Gastroesophageal sphincter (tissue), 4 donors: ENCODE measurements at regions not wholly inside any gene's neighbourhood (a gene's known extent, or its start where the extent isn't known, plus 50 kb on each side); places are given as distances from the start of the nearest gene placed in this dataset.

Experiments used
- ATAC-seq: fragments of 150-250 bp; one replicate; pipeline ENCODE4 v1.9.1; 2016; ENCODE audit warnings: mild to moderate bottlenecking, moderate library complexity
- H3K27ac ChIP-seq, 4 donors: fragments of 200-600 bp; sonication (generic) in 3 of 4; 1 replicate in 3 of 4; 2 replicates in 1 of 4; pipeline ENCODE4 v1.5.1; 2016 to 2019
- H3K27me3 ChIP-seq: fragments of 200-600 bp; sonication (generic); one replicate; pipeline ENCODE4 v1.5.1; 2019
- H3K36me3 ChIP-seq, 2 donors: fragments of 200-600 bp; sonication (generic); one replicate each; pipeline ENCODE4 v1.5.1; 2019; ENCODE audit warnings: control low read depth in 1 of 2
- H3K4me1 ChIP-seq, 3 donors: fragments of 200-600 bp; sonication (generic); 1 replicate in 2 of 3; 2 replicates in 1 of 3; pipeline ENCODE4 v1.5.1; 2016 to 2019; ENCODE audit warnings: control low read depth in 2 of 3
- H3K4me3 ChIP-seq, 2 donors: fragments of 200-600 bp; sonication (generic); one replicate each; pipeline ENCODE4 v1.5.1; 2019; ENCODE audit warnings: mild to moderate bottlenecking in 1 of 2, moderate library complexity in 1 of 2
- H3K9me3 ChIP-seq, 3 donors: fragments of 200-600 bp; sonication (generic); one replicate each; pipeline ENCODE4 v1.5.1; 2017 to 2019; ENCODE audit warnings: control low read depth in 2 of 3
- CTCF ChIP-seq, 4 experiments: fragments of 200-600 bp in 2 of 4; fragments of 450-650 bp in 2 of 4; sonication (generic) in 1 of 4; IDR thresholded peaks; one replicate each; pipeline ENCODE4 v1.5.1; 2017 to 2019; ENCODE audit warnings: antibody characterized with exemption in 4 of 4, mild to moderate bottlenecking in 2 of 4, moderate library complexity in 2 of 4
- EP300 ChIP-seq: sonication (generic); formaldehyde crosslinking; IDR thresholded peaks from one replicate; pipeline ENCODE4 v1.6.1; 2017; ENCODE audit warnings: antibody characterized with exemption, mild to moderate bottlenecking
- POLR2A ChIP-seq, 2 donors: fragments of 450-650 bp; IDR thresholded peaks; one replicate each; pipeline ENCODE4 v1.6.1; 2017; ENCODE audit warnings: antibody characterized with exemption in 2 of 2, mild to moderate bottlenecking in 2 of 2, moderate library complexity in 1 of 2
- POLR2AphosphoS5 ChIP-seq: sonication (generic); formaldehyde crosslinking; IDR thresholded peaks from one replicate; pipeline ENCODE4 v1.6.1; 2017; ENCODE audit warnings: antibody characterized with exemption
- WGBS, 2 donors: methylation state at CpG; one replicate each; pipeline ENCODE4 v1.1.5; 2018; ENCODE audit warnings: low coverage in 1 of 2; 5-methylcytosine and 5-hydroxymethylcytosine counted together

DNA sequence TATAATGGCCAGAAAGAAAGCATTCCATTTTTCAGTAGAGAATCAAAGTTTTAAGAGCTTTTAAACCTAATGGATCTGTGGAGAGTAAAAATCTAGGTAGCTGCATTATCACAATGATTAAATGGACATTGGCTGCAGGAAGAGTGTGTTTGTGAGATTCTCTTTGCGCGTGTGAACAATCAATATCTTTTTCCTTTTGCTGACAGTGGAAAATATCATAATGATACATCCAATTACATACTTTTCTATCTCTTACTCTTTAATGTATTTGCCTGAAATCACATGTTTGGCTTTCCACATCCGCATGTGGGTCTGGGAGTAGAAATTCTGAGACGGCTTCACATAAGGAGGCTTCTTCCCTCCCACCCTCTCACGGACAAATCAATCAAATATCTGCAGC is 69.8 kb upstream of the DUSP22 start:
- Histone ChIP-seq H3K27me3 (peaks cover 61% of the 10 kb centered on the region), H3K9me3 (no peaks in the 10 kb centered on the region), H3K36me3 (no peaks in the 10 kb centered on the region), H3K4me1 (peaks cover 0 to 7% (median 0%) of the 10 kb centered on the region in 3 donors), H3K4me3 (no peak overlapping the region), H3K27ac (no peak overlapping the region)
- no peak for TF ChIP-seq POLR2A (IDR thresholded peaks at IDR 0.05)
- no peak for TF ChIP-seq EP300
- no peak for TF ChIP-seq CTCF (IDR thresholded peaks at IDR 0.05)
- no peak for TF ChIP-seq POLR2AphosphoS5
- ATAC-seq = no peak
- 81 to 85% methylated on average over 5 of the region's 5 CpGs for WGBS, 2 donors

- Histone ChIP-seq H3K4me1 (peaks cover 0 to 7% (median 0%) of the 10 kb centered on the region in 3 donors), H3K4me3 (no peak overlapping the region), H3K27me3 (peaks cover 54% of the 10 kb centered on the region), H3K9me3 (no peaks in the 10 kb centered on the region), H3K27ac (no peak overlapping the region), H3K36me3 (no peaks in the 10 kb centered on the region)
- ATAC-seq = no peak
- TF ChIP-seq EP300 (no peak), POLR2A (IDR thresholded peaks at IDR 0.05) (no peak), CTCF (IDR thresholded peaks at IDR 0.05) (no peak), POLR2AphosphoS5 (no peak)
- 76 to 77% methylated on average over 3 to 7 of the region's 9 CpGs for WGBS, 2 donors
Measured at GRCh38 chr6:223136-223535, 69.2 kb upstream of the DUSP22 start.

GRCh38 chr6:223763-224162 is 68.5 kb upstream of the DUSP22 start:
- Histone ChIP-seq H3K27me3 (peaks cover 52% of the 10 kb centered on the region), H3K4me3 (no peak overlapping the region), H3K36me3 (no peaks in the 10 kb centered on the region), H3K4me1 (peaks cover 0 to 7% (median 0%) of the 10 kb centered on the region in 3 donors), H3K9me3 (no peaks in the 10 kb centered on the region), H3K27ac (no peak overlapping the region)
- no peak for ATAC-seq
- 69 to 78% methylated on average over 4 to 9 of the region's 12 CpGs for WGBS, 2 donors
- TF ChIP-seq POLR2AphosphoS5 (no peak), POLR2A (IDR thresholded peaks at IDR 0.05) (no peak), CTCF (IDR thresholded peaks at IDR 0.05) (no peak), EP300 (no peak)

DNA sequence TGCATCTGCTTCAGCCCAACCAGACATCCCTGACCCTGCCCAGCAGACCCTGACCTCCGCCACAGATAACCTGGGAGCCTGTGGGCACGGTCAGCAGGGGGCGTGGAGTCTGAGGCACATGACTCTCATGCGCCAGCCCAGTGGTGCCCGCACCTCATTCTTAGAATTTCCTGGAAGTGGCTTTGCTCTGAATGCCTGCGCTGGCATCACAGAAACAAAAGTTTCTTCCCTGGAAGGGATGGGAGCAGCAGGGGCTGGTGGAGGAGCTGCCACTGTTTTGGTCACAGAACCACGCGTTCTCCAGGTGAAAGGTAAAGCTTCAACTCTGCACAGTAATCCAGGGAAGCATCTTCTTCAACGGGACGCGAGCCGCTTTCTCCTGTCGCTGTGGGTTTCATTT is 67.9 kb upstream of the DUSP22 start:
- Histone ChIP-seq H3K36me3 (no peaks in the 10 kb centered on the region), H3K4me3 (no peak overlapping the region), H3K9me3 (no peaks in the 10 kb centered on the region), H3K27me3 (peaks cover 49% of the 10 kb centered on the region), H3K4me1 (peaks cover 0 to 7% (median 0%) of the 10 kb centered on the region in 3 donors), H3K27ac (no peak overlapping the region)
- no peak for ATAC-seq
- no peak for TF ChIP-seq POLR2AphosphoS5
- no peak for TF ChIP-seq EP300
- no peak for TF ChIP-seq POLR2A (IDR thresholded peaks at IDR 0.05)
- no peak for TF ChIP-seq CTCF (IDR thresholded peaks at IDR 0.05)
- 100% methylated on average over 7 of the region's 13 CpGs; no CpG with 5 or more reads in 1 of the 2 donors for WGBS, 2 donors

DNA sequence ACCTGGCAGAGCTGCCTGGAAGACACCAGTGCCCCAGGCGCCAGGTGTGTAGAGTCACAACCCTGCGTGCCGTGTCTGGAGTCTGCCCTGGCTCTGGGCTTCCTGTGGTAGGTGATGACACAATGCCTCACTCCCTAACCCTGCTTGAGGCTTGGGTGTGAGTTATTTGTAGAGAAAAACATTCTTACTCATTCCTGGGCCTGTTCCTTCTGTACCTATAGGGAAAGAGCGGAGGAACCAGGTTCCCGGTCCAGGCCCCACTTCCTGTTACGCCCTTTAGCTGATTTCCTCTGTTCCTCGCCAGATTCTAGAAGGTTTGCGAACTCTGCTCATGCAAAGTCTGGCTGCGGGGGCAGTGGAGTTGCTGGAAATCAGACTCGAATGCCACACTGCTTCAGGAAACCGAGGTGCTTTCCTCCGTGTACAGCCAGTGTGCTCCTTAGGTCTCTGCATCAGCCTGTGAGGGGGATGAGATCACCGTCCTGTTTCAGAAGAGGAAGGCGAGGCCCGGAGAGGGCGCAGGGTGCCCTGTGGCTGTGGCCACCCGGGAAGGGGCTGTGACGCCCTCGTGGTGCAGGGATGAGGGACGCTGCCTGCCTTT is 67.1 kb upstream of the DUSP22 start:
- no peaks in the 10 kb centered on the region for H3K36me3 ChIP-seq
- H3K4me1 ChIP-seq = no peaks in the 10 kb centered on the region
- 63 to 83% methylated on average over 5 to 8 of the region's 20 CpGs for WGBS, 2 donors
- H3K27ac ChIP-seq = no peak overlapping the region
- TF ChIP-seq EP300 (no peak), CTCF (IDR thresholded peaks at IDR 0.05) (no peak), POLR2AphosphoS5 (no peak), POLR2A (IDR thresholded peaks at IDR 0.05) (no peak)
- ATAC-seq = peak; percentile 35
- H3K4me3 ChIP-seq = no peak overlapping the region
- H3K9me3 ChIP-seq = no peaks in the 10 kb centered on the region
- H3K27me3 ChIP-seq = peaks cover 41% of the 10 kb centered on the region
